Islet precursor cell (in vitro differentiated cells): ENCODE measurements at regions not wholly inside any gene's neighbourhood (a gene's known extent, or its start where the extent isn't known, plus 50 kb on each side); places are given as distances from the start of the nearest gene placed in this dataset.
A peak's percentile ranks its signal among the peaks of the same experiment; 100 is the strongest.

Source experiments
- DNase-seq: peaks from one replicate; pipeline ENCODE4 v3.0.0-alpha.2; 2018

DNA sequence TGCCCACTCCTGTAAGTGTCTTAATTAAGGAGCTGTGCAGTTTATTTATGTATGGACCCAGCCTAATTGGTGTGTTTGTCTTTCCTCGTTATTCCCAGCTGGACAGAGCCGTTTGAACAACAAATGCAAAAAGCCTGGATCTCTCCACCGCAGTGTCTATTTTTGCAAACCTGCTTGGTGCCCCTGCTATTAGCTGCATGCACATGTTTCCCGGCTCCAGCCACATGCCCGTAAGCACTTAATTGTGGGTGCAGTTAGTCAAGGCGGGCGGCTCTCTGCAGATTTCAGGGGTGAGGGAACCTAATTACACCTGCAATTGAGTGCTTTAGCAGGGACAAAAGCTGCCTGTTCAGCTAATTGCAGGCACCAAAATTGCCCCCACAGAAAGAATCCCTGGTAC is 74.0 kb upstream of the GSE1 start:
- no peak for DNase-seq

DNA sequence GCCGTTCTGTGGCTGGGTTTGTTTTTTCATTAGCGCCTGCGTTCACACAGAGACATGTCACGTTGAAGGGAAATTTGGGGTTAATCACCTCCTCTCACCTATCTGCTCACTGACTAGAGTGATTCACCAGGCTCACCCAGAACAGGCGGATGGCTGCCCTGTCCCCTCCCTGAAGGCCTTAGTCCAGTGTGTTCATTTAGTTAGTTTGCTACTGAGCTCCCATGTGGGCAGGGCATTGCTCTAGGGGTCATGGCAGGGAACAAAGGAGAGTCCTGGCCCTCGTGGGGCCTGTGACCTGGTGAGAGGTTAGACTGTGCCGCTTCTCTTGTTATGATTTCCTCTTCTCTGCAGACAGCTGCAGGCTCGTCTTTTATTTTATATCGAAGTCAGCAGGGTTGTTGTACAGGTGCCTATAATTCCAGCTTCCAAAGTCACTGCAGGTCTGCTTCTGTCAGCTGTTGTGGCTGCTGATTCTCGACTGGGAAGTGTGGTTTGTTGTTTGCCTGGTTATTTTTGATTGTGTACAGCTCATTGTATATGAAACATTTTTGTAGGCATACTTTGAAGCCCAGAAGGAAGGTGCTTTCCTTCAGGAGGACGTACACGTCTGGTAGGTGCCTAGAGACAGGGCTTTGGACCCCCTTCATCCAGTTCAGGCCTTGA is 73.4 kb upstream of the GSE1 start:
- DNase-seq: no peak

DNA sequence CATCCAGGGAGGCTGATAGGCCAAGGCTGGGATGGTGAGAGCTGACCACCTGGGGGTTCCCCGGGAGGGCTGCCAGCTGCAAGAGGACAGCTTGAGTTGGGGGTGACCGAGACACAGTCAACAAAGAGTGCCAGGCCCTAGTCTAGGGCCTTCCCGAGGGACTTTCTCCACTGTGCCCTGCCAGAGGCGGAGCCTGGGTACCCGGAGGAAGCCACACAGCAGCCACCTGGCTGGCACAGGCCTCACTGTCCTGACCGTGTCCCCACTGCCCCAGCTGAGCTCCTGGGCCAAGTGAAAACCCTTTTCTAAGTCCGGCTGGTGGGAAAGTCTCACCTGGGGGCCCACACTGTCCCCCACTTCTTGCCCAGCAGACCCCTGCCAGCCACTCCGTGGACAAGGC is 71.9 kb upstream of the GSE1 start:
- DNase-seq: no peak

DNA sequence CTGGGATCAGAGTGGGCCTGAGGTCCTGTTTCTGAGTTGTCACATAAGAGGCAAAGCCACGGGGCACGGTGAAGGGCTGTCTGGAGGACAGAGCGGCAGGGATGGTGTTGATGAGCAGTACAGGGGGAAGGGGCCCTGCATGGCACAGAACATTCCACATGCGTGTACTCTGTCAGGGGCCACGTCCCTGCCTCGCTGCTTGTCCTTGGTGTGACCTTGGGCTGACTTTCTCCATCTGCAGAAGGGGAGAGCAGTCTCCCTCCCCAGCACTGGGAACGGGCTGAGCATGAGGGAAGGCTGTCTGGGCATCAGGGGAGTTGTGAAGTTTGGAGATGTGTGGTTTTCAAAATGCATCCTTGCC is 71.5 kb upstream of the GSE1 start:
- no peak for DNase-seq

DNA sequence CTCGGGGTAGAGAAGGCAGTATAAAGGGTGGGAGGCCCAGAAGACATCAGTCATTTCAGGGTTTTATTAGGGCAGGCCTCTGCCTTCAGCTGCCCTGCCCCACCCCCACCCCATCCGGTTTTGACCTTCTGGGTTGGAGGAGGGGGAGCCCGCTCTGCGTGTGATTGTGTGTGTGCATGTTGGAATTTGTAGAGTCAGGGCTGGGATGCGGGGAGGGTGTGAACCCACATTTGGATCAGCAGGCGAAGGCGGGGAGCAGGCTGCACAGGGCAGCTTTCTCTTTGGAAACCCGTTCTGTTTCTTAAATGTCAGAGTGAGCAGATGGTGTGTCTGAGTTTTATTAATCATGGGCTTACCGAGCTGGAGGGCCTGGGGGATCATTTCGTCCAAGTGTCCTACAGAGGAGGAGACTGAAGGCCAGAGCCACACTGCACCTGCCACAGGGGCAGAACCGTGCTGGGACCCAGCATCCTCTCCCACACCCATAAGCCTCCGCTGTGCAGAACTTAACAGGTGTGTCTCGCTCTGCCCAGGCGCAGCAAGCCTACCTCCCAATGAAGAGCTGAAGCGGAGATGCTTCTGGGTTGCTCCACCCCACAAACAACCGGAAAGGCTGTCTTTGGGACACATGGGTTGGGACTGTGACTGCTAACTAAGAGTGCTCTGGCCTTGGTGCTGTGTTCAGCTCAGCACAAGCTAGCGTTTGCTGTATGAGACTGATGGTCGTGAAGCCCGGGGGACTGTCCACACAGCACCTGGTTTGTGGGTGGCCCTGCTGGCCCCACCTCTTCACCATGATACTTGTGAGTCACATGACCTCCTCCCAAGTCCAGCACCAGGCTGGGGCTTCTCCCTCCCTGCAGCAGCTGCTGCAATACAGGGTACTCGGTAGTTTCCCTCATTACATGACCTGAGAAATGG is 70.9 kb upstream of the GSE1 start:
- DNase-seq: no peak

DNA sequence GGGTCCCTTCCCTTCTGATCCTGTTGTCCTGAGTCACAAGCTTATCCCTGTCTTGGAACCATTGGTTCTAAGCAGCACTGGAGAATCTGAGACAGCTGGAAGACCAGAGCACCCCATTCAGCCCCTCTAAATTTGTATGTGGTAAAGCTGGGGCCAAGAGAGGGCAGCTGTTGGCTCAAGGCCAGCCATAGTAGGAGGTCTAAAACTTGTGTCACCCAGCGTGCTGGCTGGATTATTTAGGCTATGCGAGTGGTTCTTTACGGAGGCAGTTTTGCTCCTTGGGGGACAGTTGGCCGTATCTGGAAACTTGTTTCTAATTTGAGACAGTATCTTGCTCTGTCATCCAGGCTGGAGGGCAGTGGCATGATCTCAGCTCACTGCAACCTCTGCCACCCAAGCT is 69.6 kb upstream of the GSE1 start:
- DNase-seq: no peak

DNA sequence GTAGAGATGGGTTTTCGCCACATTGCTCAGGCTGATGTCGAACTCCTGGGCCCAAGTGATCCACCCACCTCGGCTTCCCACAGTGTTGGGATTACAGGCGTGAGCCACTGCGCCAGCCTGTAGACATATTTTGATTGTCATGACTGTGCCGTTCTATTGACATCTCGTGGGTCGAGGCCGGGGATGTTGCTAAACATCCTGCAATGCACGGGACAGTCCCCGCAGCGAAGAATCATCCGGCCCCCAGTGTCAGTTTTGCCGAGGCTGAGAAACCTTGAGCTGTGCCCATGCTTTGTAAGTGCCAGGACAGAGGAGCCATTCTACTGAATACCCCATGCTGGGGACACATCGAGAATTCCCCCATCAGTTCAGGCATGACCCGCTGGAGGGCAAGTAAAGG is 69.1 kb upstream of the GSE1 start:
- no peak for DNase-seq

DNA sequence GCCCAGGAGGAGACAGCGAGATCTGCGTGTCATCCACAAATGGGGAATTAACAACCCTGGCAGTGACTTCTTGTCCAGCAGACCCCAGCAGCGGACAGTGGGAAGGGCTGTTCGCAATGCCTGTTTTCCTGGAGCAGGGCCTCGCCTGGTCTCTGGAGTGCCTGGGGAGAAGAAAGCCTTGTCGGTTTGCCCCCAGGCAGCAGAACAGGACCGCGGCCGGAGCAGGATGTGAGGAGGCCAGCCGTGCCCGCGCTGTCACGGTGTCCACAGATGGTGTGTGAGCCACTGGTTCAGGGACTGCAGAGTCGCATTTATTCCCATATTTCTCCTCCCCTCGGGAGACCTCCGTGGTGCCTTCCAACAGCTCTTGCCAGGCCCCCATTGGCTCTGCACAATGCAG is 68.5 kb upstream of the GSE1 start:
- DNase-seq: no peak

DNA sequence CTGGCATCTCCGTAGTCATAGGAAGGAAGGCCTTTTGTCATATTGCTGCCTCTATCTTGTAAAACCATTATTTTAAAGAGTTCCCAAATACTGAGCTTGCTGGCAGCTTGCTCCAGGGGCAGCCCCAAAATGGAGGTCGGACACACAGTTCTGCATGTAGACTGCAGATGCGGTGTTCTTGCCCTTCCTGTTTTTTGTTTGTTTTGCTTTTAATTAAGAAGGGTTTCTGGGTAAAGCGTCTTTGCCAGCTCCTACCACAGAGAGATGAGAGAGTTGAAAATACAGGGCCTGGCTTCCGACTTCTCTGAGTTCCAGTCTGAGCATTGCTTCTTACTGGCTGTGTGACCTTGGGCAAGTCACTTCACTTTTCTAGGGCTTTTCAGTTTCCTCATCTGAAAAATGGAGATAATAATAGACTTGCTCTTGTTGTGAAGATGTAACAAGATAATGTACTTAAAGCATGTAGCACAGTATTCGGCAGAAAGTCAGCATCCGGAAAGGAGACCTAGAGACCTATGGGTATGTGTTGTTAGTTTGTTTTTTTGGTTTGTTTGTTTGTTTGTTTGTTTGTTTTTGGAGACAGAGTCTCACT is 67.8 kb upstream of the GSE1 start:
- DNase-seq: no peak

DNA sequence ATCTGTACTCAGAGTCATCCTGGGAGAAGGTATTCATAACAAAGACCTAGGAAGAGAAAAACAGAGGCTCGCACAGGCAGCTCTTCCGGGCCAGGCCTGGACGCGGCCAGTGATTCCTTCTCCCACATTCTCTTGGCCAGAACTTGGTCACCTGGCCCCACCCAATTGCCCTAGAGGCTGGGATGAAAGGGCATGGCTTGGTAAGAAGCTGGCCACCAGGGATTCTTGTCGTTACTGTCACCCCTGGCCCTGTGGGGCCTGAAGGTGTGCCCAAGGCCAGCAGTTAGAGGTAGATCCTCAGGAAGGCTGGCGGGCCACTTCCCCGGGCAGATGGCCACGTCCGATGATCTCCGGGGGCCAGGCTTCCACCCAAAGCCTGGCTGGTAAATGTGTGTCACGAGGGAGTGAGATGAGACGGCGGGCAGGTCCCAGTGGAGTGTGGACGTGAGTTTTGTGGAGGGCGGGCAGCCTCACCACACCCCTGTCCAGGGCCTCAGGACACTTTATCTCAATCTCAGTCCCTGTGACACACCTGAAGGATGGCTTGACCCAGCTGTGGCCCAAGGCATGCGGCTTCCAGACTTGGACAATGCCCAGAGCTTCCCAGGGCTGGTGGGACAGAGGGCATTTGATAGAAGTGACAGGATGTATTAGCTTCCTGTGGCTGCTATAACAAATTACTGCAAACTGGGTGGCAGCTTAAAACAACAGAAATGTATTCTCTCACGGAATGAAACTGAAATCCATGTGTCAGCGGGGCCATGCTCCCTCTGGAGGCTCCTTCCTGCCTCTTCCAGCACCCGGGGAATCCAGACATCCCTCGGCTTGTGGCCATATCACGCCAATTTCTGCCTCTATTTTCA is 66.3 kb upstream of the GSE1 start:
- no peak for DNase-seq

DNA sequence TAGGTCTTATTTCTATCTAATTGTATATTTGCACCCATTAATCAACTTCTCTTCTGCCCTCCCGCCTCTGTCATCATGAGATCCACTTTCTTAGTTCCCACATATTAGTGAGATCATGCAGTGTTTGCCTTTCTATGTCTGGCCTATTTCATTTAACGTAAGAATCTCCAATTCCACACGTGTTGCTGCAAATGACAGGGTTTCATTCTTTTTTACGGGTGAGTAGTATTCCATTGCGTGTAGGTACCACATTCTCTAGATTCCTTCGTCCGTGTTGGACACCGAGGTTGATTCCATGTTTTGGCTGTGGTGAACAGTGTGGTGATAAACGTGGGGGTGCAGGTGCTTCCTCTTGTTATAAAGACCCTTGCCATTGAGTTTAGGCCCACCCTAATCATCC is 64.7 kb upstream of the GSE1 start:
- no peak for DNase-seq

DNA sequence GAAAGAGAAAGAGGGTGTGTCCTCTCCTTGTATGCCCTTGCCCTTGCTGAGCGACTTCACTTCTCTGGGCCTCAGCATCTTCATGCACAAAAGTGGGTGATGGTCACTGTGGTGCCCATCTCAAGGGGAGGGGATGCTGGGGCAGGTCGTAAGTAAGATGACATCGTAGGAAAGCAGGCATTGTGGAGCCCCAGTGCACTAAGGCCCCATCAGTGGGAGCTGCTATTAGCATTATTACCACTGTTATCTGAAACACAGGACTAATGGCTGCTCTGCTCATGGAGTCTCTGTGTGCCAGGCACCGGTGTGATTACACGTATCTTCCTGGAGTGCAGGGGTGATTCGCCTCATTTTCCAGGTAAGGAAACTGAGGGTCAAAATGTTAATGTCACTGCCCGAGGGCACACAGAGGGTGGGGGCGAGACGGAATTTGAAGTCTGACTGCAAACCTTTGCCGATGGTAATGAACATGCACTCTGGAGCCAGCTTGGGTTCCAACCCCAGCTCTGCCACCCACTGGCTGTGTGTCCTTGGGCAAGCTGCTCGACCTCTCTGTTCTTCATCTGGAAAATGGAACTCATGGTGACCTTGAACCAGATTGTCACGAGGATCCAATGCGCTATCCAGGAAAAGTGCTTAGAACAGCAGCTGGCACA is 63.2 kb upstream of the GSE1 start:
- no peak for DNase-seq

DNA sequence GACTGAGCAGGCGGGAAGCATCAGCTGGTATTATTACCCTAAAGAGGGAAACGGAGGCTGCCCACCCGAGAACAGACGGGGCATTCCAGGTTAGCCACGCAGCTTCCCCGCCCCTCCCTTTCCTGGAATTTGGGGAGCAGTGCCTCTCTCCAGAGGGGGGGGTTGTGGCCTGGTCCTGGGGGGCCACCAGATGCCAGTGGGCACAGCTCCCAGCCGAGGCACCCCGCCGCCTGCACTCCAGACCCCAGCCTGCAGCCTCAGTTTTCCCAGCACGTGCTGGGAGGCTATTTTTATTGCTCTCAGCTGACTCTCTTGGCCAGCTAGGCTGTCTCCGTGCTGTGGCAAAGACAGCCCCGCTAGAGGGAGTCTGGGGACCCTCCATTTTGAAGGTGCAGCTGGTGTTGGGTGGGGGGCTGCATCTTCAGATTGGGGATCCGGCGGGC is 62.7 kb upstream of the GSE1 start:
- no peak for DNase-seq

DNA sequence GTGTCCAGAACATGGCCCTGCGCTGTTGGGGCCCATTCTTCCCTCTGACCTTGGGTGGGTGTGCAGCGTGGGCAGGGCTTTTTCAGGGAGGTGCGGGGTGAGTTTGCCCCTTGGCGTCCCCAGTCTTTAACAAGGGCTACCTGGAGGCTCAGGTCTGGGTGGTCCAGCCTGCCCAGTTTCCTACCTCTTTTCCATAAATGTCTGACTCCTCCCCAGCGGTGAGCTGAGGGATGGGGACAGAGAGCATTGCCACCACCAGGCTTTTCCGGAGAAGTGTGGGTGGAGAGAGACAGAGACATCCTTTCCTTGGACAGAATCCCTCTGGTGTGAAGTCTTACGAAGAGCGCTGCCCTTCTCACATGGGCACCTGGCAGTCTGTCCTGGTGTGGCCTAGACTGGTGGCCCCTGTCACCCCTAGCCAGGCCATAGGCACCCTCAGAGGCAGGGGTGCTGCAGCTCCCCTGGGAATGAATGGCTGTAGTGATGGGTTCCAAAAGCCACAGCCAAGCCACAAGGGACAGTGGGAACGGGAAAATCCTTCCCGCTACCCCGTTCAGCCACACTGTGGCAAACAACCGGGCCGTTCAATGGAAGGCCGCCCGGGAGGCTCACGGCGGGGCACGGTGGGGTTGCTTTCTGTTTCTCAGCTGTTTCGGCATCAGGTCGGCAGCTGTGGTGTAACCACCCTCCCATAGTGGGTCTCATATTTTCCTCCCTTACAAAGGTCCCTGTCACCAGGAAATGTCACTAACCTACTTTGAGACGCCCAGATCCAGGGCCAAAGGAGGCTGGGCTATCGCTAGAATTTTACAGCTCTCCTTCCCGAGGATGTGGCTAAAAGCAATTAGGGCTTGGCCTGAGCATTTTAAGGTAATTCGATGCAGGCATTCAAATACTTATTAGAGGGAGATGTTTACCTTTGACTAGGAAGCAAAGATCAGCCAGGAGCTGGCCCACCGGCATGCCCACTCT is 61.9 kb upstream of the GSE1 start:
- no peak for DNase-seq

DNA sequence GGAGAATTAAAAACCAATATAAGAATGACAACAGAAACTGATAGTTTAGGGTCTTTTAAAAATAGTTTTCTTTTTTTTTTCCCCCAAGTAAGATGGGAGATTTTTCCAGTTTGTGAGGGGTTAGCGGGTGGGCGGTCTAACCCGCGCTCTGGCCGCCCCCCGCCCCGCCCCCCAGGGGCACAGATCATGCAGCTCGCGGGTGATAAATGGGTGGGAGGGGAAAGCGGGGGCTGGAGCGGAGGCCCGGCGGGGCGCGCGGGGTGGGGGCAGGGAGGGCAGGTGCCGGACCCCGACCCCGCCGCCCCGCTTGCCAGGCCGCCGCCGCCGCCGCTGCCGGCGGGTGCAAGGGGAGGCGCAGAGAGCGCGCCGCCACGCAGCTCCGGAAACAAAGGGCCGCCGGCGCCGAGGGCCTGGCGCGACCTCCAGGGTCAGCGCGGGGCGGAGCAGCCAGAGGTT is 60.1 kb upstream of the GSE1 start:
- no peak for DNase-seq

DNA sequence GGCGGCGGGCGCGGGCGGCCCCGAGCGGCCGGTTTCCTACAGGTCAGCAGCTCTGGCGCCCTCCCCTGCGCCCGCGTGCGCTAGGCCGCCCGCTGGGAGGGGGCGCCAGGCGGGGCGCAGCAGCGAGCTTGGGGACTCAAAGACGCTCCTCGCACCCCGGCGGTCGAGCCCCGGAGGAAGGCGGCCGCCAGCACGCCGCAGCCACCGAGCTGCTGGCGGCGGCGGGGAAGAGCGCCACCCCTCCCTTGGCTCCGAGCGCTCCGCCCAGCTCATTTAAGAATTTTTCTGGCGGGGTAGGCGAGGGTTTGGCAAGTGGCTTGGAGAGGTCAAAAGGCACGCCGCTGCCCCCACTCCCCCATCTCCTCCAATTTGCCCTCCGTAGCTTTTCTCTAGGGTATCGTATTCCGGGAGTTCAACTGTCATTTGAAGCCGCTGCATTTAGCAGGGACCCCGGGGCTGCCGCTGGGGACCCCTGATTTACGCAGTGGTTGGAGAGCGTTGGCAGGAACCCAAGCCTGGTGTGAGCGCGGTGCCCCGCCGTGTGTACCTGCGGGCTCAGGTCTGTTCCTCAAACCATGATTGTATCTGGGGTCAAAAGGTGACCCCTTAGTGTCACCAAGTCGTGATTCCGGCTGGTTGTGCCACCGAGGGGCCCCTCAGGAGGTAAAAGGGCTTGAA is 59.5 kb upstream of the GSE1 start:
- peak; percentile 84 for DNase-seq

DNA sequence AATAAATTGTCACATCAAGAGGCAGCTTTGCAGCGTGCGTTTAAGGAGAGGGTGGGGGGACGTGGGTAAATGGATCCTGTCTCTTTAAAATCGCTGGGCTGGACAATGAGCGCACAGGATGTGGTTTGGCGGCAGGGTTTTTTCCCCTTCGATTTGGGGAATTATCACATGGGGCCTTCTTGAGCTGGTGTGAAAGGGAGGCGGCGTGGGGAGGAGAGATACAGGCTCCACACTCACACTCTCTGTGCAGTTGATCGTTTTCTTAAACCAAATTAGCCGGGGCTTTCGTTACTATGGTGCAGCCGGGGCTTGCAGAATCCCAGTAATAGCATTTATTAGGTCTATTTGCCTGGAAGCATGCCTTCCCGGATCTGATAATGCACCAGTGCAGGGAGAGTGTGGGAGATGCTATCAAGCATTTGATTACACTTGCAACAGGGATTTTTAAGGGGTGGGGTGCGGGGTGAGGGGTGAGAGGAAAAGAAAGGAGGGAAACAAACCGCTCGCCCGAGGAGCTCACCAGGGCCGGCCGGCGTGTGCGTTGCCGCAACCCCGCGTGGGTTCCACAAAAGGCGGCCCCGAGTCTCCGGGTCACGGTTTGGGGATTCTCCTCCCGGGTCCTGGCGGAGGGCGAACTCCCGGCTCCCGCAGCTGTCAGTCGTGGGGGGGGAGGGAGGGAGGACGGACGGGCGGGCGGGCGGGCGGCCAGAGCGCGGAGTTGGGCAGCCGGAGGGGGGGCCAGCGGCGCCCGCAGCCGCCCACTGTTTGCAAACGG is 58.8 kb upstream of the GSE1 start:
- DNase-seq: peak; percentile 82

DNA sequence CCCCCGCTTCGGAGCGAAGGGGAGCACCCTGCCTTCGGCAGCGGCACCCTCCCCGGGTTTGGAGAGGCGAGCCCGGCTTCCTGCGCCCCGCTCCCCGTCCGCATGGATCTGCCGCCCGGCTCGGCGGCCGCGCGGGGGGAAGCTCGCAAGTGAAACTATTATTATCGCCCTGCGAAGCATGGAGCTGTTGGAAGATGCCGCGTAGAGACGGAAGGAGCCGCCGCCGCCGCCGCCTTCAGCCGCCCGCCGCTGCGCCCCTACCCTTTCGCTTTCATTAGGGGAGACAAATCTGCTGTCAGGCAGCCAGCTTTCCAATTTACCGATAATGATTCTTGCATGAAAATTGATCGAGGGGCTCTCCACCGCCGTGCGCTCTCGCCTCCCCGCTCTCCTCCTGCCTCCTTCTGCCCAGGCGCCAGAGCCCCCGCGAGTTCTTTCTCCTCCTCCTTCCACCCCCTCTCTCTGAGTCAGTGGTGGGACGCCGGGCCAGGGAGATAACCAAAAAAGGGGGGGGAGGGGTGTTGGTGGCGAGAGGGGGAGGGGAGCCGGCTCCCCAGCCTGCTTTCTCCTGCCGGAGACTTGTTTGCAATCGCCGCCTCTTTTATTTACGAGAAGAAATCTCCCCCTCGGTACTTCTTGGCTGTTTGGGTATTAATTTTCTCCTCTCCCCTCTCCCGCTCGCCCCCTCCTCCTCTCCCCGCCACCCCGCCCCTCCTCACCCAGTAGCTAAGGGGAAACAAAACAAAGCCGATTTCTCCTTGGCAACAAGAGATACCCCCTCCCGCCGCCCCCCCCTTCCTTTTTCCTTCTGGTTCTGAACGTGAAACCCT is 58.0 kb upstream of the GSE1 start:
- DNase-seq: peak; percentile 82
